Nephron progenitor cell (in vitro differentiated cells): ENCODE measurements at regions not wholly inside any gene's neighbourhood (a gene's known extent, or its start where the extent isn't known, plus 50 kb on each side); places are given as distances from the start of the nearest gene placed in this dataset.

Source experiments
- DNase-seq: peaks from one replicate; pipeline ENCODE4 v3.0.0; 2021
- H3K27ac Mint-ChIP-seq: 2 replicates; pipeline ENCODE4 v1.8.0; 2021; ENCODE audit warnings: mild to moderate bottlenecking, moderate library complexity, mixed read lengths
- H3K27me3 Mint-ChIP-seq: 2 replicates; pipeline ENCODE4 v1.8.0; 2021; ENCODE audit warnings: mild to moderate bottlenecking, low read depth, mixed read lengths; ENCODE audit not compliant: poor library complexity
- H3K36me3 Mint-ChIP-seq: 2 replicates; pipeline ENCODE4 v1.8.0; 2021; ENCODE audit warnings: low read depth, mixed read lengths
- H3K4me1 Mint-ChIP-seq: 2 replicates; pipeline ENCODE4 v1.8.0; 2021; ENCODE audit warnings: mixed read lengths
- H3K4me3 Mint-ChIP-seq: 2 replicates; pipeline ENCODE4 v1.8.0; 2021; ENCODE audit warnings: mild to moderate bottlenecking, moderate library complexity, mixed read lengths
- H3K9me3 Mint-ChIP-seq: 2 replicates; pipeline ENCODE4 v1.8.0; 2021; ENCODE audit warnings: mild to moderate bottlenecking, moderate library complexity, mixed read lengths
- CTCF ChIP-seq: fragments of 200-600 bp; sonication (generic); IDR thresholded peaks from 2 replicates; pipeline ENCODE4 v1.5.0; 2021; ENCODE audit warnings: antibody characterized with exemption

DNA sequence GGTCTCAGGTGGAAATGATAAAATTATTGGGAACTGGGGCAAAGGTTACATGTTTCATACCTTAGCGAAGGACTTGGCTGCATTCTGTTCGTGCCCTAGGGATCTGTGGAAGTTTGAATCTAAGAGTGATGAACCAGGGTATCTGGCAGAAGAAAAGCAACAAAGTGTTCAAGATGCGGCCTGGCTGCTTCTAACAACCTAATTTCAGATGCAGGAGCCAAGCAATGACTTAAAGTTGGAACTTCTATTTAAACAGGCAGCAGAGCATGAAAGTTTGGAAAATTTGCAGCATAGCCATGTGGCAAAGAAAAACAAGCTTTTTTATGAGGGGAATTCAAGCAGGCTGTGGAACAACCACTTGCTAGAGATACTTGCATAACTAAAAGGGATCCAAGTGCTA lies 73.5 kb downstream of the CD24 start:
- peaks cover 8% of the 10 kb centered on the region for H3K4me1 Mint-ChIP-seq
- DNase-seq: no peak
- peaks cover 5% of the 10 kb centered on the region for H3K36me3 Mint-ChIP-seq
- no peak overlapping the region for H3K27ac Mint-ChIP-seq
- H3K27me3 Mint-ChIP-seq: no peaks in the 10 kb centered on the region
- no peak for TF ChIP-seq CTCF
- no peak overlapping the region for H3K4me3 Mint-ChIP-seq
- peaks cover 34% of the 10 kb centered on the region for H3K9me3 Mint-ChIP-seq

DNA sequence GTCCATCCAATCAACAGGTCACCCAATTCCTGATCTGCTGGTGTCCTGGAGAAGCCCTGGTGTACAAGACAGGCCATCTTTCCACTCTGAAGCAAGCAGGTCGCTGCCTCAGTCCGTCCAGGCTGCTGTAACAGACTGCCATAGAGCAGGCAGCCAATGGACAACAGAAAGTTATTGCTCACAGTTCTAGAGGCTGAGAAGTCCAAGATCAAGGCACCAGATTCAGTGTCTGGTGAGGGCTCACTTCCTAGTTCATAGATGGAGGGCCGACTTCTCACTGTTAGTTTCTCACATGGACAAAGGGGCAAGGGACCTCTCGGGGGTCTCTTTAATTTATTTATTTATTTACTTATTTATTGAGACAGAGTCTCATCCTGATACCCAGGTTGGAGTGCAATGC lies 74.8 kb downstream of the CD24 start:
- no peak for DNase-seq
- no peak for TF ChIP-seq CTCF
- peaks cover 33% of the 10 kb centered on the region for H3K9me3 Mint-ChIP-seq

DNA sequence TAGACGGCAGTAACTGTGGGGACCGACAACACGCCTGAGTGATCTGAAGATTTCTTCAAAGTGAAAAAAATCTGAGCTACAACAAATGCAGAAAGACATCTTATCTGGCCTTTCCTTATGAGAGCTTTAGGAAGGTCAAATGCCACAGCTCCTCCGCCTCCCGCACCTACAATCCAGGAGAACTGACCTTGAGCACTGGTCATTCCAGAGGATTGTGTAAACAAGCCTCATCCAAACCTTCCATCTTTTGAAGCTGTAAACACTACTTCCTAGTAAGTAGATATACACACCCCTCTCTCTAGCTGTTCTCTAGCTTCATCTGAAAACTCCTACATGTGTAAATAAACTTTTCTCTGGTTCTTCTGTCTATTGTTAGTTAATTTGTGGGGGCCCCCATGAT lies 76.9 kb downstream of the CD24 start:
- Mint-ChIP-seq H3K27ac (peak overlapping the region; percentile 20), H3K4me3 (no peak overlapping the region), H3K9me3 (peaks cover 16% of the 10 kb centered on the region), H3K4me1 (peaks cover 8% of the 10 kb centered on the region), H3K27me3 (no peaks in the 10 kb centered on the region), H3K36me3 (peaks cover 5% of the 10 kb centered on the region)
- no peak for DNase-seq
- no peak for TF ChIP-seq CTCF

More for the DNA sequence above, 74.8 kb downstream of the CD24 start:
- no peak overlapping the region for H3K27ac Mint-ChIP-seq
- H3K27me3 Mint-ChIP-seq: no peaks in the 10 kb centered on the region
- peaks cover 5% of the 10 kb centered on the region for H3K36me3 Mint-ChIP-seq
- no peak overlapping the region for H3K4me3 Mint-ChIP-seq
- peaks cover 8% of the 10 kb centered on the region for H3K4me1 Mint-ChIP-seq

- H3K4me3 Mint-ChIP-seq: no peak overlapping the region
- TF ChIP-seq CTCF: no peak
- H3K27me3 Mint-ChIP-seq: peaks cover 2% of the 10 kb centered on the region
- H3K36me3 Mint-ChIP-seq: peaks cover 2% of the 10 kb centered on the region
- H3K9me3 Mint-ChIP-seq: peaks cover 6% of the 10 kb centered on the region
- H3K4me1 Mint-ChIP-seq: peaks cover 8% of the 10 kb centered on the region
- DNase-seq: no peak
- no peak overlapping the region for H3K27ac Mint-ChIP-seq
Observed at GRCh38 chr6:106895703-106896040, 78.9 kb downstream of the CD24 start.

GRCh38 chr6:106894978-106895702 lies 79.4 kb downstream of the CD24 start:
- DNase-seq: no peak
- H3K27ac Mint-ChIP-seq: no peak overlapping the region
- peaks cover 9% of the 10 kb centered on the region for H3K4me1 Mint-ChIP-seq
- no peak for TF ChIP-seq CTCF
- H3K9me3 Mint-ChIP-seq: peaks cover 4% of the 10 kb centered on the region
- H3K4me3 Mint-ChIP-seq: no peak overlapping the region
- no peaks in the 10 kb centered on the region for H3K36me3 Mint-ChIP-seq
- H3K27me3 Mint-ChIP-seq: peaks cover 2% of the 10 kb centered on the region

DNA sequence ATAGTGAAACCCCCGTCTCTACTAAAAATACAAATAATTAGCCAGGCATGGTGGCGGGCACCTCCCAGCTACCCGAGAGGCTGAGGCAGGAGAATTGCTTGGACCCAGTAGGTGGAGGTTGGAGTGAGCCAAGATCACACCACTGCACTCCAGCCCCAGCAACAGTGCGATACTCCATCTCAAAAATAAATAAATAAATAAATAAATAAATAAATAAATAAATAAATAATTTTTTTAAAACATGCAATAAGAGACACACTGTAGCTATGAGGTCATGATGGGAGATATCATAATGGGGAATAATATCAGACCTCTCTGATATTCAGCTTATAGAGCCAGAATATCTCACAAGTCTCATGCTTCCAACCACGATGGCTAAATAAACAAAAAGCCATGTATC lies 82.3 kb downstream of the CD24 start:
- Mint-ChIP-seq H3K36me3 (no peaks in the 10 kb centered on the region), H3K27ac (no peak overlapping the region), H3K4me1 (peaks cover 22% of the 10 kb centered on the region), H3K27me3 (peaks cover 2% of the 10 kb centered on the region), H3K4me3 (no peak overlapping the region), H3K9me3 (no peaks in the 10 kb centered on the region)
- TF ChIP-seq CTCF: no peak
- DNase-seq: no peak
